ENCODE measurements at regions not wholly inside any gene's neighbourhood (a gene's known extent, or its start where the extent isn't known, plus 50 kb on each side); places are given as distances from the start of the nearest gene placed in this dataset.
"Not testable (repeated sequence)": the region's sequence is repeated elsewhere in the genome, so short reads cannot be mapped to it uniquely, and the experiment has no call there.

DNA sequence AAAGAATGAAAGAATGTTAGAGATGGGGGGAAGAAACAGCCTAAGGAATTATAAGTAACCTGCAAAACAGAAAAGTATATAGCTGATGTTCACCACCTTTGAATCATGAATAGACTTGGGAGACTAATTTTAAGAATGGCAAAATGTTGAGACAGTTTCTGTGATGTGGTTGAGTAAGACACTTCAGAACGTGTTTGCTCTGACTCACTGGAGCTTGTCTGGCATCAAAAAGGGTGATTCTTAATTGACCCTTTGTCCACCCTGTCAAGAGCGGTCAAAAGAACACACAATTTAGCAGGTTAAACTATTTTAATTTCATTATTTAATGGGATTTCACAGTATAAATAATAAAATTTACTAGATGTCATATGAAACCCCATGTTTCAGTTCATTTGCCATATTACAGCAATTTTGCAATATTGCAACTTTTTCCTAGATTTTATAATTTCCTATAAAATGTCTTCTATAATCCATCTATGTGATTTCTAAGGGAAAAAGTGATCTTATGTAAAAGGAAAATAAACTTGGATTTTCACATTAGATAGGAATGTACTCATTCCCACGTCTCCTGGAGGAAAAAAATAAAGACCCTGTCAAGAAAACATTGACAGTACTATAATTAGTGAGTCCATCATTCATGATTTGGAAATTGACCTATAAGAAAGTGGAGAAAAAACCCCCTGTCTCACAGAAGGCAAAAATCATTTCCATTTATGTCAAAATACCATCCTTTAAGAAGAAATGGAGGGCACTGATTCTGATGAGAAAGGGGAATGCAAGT lies 104.6 kb upstream of the ZNF658 start:
- H3K9me3 Mint-ChIP-seq, CTCF ChIA-PET, H3K4me1 Mint-ChIP-seq, H3K4me3 Mint-ChIP-seq, H3K27ac Mint-ChIP-seq, DNase-seq, H3K27me3 Mint-ChIP-seq, H3K36me3 Mint-ChIP-seq: not testable (repeated sequence)

GRCh38 chr9:66797905-66798616 lies 102.5 kb upstream of the ZNF658 start:
- H3K36me3 Mint-ChIP-seq, H3K9me3 Mint-ChIP-seq, DNase-seq, H3K27me3 Mint-ChIP-seq, H3K4me3 Mint-ChIP-seq, CTCF ChIA-PET, H3K4me1 Mint-ChIP-seq, H3K27ac Mint-ChIP-seq: not testable (repeated sequence)

- DNase-seq, H3K4me3 Mint-ChIP-seq, CTCF ChIA-PET, H3K9me3 Mint-ChIP-seq, H3K27me3 Mint-ChIP-seq, H3K27ac Mint-ChIP-seq, H3K36me3 Mint-ChIP-seq, H3K4me1 Mint-ChIP-seq: not testable (repeated sequence)
These were observed 96.9 kb upstream of the ZNF658 start for GRCh38 chr9:66803619-66804018.

DNA sequence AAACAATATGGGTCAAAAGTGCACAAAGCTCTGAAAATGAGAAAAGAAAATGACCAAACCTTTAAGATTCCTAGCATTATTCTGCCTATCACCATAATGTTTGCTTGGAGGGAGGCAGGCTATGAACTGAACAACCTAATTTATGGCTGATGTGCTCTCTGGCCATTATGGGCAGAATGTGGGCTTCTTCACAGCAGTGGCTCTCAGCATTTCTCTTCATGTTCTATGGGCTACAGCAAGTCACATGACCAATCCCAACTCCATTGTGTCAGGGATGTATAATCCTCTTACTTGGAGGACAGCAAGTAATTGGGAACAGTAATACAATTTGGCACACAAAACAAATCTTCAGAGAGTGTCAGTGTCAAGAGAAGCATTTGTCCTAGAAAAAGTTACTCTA lies 90.3 kb upstream of the ZNF658 start:
- DNase-seq, H3K4me3 Mint-ChIP-seq, H3K36me3 Mint-ChIP-seq, CTCF ChIA-PET, H3K27me3 Mint-ChIP-seq, H3K9me3 Mint-ChIP-seq, H3K27ac Mint-ChIP-seq, H3K4me1 Mint-ChIP-seq: not testable (repeated sequence)

GRCh38 chr9:66812367-66812766 lies 88.2 kb upstream of the ZNF658 start:
- H3K27me3 Mint-ChIP-seq, H3K4me1 Mint-ChIP-seq, H3K4me3 Mint-ChIP-seq, H3K27ac Mint-ChIP-seq, CTCF ChIA-PET, H3K36me3 Mint-ChIP-seq, DNase-seq, H3K9me3 Mint-ChIP-seq: not testable (repeated sequence)

DNA sequence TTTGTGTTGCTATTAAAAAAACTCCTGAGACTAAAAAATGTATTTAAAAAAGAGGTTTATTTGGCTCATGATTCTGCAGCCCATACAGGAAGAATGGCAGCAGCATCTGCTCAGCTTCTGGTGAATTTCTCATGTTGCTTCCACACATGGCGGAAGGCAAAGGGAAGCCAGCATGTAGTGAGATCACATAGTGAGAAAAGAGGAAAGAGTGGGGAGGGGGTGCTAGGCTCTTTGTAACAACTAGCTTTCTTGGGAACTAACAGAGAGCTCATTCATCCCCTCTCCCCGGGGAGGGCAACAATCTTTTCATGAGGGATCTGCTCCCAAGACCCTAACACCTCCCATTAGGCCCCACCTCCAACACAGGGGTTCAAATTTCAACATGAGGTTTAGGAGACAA lies 87.6 kb upstream of the ZNF658 start:
- not testable (repeated sequence) for DNase-seq, H3K9me3 Mint-ChIP-seq

GRCh38 chr9:66814038-66814437 lies 86.5 kb upstream of the ZNF658 start:
- H3K9me3 Mint-ChIP-seq, H3K36me3 Mint-ChIP-seq, H3K4me3 Mint-ChIP-seq, H3K4me1 Mint-ChIP-seq, H3K27me3 Mint-ChIP-seq, H3K27ac Mint-ChIP-seq, DNase-seq, CTCF ChIA-PET: not testable (repeated sequence)

More for the DNA sequence above, 87.6 kb upstream of the ZNF658 start:
- H3K4me3 Mint-ChIP-seq, H3K27me3 Mint-ChIP-seq, H3K27ac Mint-ChIP-seq, CTCF ChIA-PET, H3K4me1 Mint-ChIP-seq, H3K36me3 Mint-ChIP-seq: not testable (repeated sequence)

- H3K36me3 Mint-ChIP-seq, H3K27ac Mint-ChIP-seq, H3K4me1 Mint-ChIP-seq, CTCF ChIA-PET, DNase-seq, H3K27me3 Mint-ChIP-seq, H3K4me3 Mint-ChIP-seq, H3K9me3 Mint-ChIP-seq: not testable (repeated sequence)
These were observed 81.0 kb upstream of the ZNF658 start for GRCh38 chr9:66819510-66819909.

- H3K27ac Mint-ChIP-seq, DNase-seq, H3K27me3 Mint-ChIP-seq, H3K4me3 Mint-ChIP-seq, H3K4me1 Mint-ChIP-seq, H3K36me3 Mint-ChIP-seq, H3K9me3 Mint-ChIP-seq, CTCF ChIA-PET: not testable (repeated sequence)
These were observed 80.4 kb upstream of the ZNF658 start for GRCh38 chr9:66820014-66820660.

DNA sequence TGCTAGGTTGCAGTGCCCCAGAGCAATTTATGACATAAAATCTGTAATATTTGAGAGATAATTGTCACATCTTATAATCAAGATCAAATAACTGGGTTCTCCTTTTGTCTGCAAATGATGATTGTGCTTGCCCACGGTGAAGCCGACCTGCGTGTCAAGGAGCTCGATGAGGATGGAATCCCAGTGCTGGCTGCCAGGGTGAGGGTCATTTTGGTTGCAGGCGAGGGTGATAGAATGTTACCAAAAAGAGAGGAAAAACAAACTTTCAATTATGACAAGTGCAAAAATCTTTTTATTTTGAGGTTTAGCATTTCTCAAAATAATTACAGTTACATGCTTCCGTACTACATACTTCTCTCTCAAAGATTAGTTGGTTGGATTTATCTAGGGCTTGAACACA lies 76.4 kb upstream of the ZNF658 start:
- CTCF ChIA-PET: not testable (repeated sequence)

DNA sequence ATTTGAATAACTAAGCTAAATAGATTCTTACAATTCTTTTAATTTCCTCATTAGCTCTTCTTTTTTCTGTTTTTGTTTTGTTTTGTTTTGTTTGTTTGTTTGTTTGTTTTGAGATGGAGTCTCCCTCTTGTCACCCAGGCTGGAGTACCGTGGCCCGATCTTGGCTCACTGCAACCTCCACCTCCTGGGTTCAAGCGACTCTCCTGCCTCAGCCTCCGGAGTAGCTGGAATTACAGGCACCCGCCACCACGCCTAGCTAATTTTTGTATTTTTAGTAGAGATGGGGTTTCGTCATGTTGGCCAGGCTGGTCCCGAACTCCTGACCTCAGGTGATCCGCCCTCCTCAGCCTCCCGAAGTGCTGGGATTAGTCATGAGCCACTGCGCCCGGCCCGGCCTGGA lies 70.7 kb upstream of the ZNF658 start:
- H3K4me1 Mint-ChIP-seq, H3K36me3 Mint-ChIP-seq, CTCF ChIA-PET, DNase-seq, H3K27me3 Mint-ChIP-seq, H3K27ac Mint-ChIP-seq, H3K4me3 Mint-ChIP-seq, H3K9me3 Mint-ChIP-seq: not testable (repeated sequence)

More for the DNA sequence above, 76.4 kb upstream of the ZNF658 start:
- not testable (repeated sequence) for H3K9me3 Mint-ChIP-seq, H3K4me3 Mint-ChIP-seq, H3K36me3 Mint-ChIP-seq, DNase-seq, H3K27me3 Mint-ChIP-seq, H3K27ac Mint-ChIP-seq, H3K4me1 Mint-ChIP-seq

DNA sequence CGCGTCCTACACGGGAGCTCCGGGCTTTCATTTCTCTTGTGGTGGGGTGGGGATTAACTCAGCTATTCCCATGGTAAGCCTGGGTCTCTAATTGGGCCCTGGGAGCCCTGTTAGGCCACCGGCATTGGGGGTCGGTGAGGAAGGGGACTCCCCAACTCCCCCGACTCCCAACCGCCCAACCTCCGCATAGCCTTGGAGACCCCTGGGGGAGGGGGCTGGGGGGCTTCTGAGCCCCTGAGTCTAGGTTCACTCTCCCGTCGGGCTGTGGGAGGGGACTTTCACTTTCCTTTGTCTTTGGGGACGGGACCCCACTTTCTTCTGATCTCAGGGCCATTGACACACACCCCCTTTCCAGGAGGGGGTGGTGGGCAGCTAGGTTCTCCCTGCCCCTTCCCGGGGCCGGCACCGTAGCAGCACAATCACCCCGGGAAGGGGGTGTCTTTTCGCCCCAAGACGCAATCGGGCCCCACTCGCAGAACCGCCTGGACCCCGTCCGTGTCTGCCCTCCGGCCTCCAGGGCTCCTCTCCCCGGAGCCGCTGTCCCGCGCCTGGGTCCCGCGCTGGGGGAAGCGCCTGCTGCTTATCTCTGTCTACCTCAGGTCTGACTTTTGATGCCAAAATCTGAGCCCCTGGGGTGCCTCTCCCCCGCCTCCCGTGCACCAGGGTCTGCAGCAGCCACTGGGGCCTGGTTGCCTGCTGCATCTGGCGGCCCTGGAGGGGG lies 69.6 kb upstream of the ZNF658 start:
- H3K27me3 Mint-ChIP-seq, H3K4me1 Mint-ChIP-seq, CTCF ChIA-PET, H3K36me3 Mint-ChIP-seq, H3K4me3 Mint-ChIP-seq, DNase-seq, H3K9me3 Mint-ChIP-seq, H3K27ac Mint-ChIP-seq: not testable (repeated sequence)

DNA sequence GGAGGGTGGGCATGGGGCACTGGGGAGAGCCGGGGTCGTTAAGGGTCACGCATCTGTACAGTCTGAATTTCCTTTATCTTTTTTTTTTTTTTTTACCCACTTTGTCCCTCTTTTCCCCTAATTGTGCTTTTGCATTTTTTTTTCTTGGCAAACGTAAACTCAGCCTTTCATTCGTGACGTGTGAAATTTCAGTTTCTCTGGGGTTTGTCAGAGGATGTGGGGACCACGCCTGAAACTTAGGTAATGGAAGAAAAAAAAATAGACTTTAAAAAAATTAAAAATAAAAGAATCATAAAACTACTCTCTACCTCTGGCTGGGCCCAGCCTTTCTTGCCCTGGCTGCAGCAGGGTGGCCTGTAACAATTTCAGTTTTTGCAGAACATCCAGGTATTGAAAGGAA lies 68.3 kb upstream of the ZNF658 start:
- H3K27me3 Mint-ChIP-seq, H3K27ac Mint-ChIP-seq, DNase-seq, H3K36me3 Mint-ChIP-seq, H3K4me3 Mint-ChIP-seq, H3K9me3 Mint-ChIP-seq, CTCF ChIA-PET, H3K4me1 Mint-ChIP-seq: not testable (repeated sequence)

DNA sequence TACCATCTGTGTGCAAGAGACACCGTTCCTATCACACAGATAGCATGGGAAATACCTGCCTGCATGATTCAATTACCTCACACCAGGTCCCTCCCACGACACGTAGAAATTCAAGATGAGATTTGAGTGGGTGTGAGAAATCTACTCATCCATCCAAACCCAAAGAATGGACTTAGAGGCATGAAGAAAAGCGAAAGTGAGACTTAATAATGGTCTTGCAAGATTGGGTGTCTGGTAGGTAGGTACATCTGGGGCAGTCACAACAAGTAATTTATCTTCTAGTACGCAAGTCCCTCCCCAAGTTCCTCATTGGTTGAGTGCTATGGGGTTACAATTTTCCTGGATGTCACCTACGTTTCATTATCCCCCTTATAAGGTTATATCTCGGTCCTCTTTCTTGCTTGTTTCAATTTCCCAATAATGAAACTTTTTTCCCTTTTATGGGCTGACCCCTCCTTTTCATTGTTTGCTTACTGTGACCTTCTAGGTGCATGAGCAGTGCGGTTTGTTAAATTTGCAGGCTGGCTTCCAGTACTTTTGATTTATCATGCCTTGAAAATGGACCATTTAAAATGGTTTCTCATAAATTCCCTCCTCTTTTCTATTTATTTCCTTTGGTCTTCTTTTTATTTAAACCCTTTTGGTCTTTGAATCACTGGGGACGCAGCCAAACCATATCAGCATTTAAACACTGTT lies 63.1 kb upstream of the ZNF658 start:
- H3K4me1 Mint-ChIP-seq, H3K9me3 Mint-ChIP-seq, H3K27me3 Mint-ChIP-seq, H3K4me3 Mint-ChIP-seq, CTCF ChIA-PET, H3K27ac Mint-ChIP-seq, H3K36me3 Mint-ChIP-seq, DNase-seq: not testable (repeated sequence)
